ENCODE measurements at regions not wholly inside any gene's neighbourhood (a gene's known extent, or its start where the extent isn't known, plus 50 kb on each side); places are given as distances from the start of the nearest gene placed in this dataset.

- no peaks in the 10 kb centered on the region for H3K27me3 ChIP-seq (ENCODE audit: insufficient read depth, low read length)
- no peak overlapping the region for H3K4me2 ChIP-seq (ENCODE audit: low read length)
- H3F3A ChIP-seq (ENCODE audit: insufficient read depth, low read length) = no peaks in the 10 kb centered on the region
Observed at GRCh38 chr10:28236591-28236990, 66.3 kb downstream of the MPP7 start.

GRCh38 chr10:28220811-28221210 is 82.1 kb downstream of the MPP7 start:
- no peaks in the 10 kb centered on the region for H3K27me3 ChIP-seq (ENCODE audit: insufficient read depth, low read length)
- no peak overlapping the region for H3K27ac ChIP-seq (ENCODE audit: low read depth, low read length, poor library complexity, severe bottlenecking)
- no peak overlapping the region for H3K4me2 ChIP-seq (ENCODE audit: low read length)
- no peaks in the 10 kb centered on the region for H3K9me2 ChIP-seq (ENCODE audit: low read depth, low read length)
- no peaks in the 10 kb centered on the region for H3K9me3 ChIP-seq (ENCODE audit: low read length)
- no peaks in the 10 kb centered on the region for H3K4me1 ChIP-seq (ENCODE audit: insufficient read depth, low read length, severe bottlenecking)
- no peak overlapping the region for H3K4me3 ChIP-seq (ENCODE audit: low read depth, low read length, poor library complexity, severe bottlenecking)
- H3K36me3 ChIP-seq (ENCODE audit: insufficient read depth, low read length) = no peaks in the 10 kb centered on the region
- no peak overlapping the region for H2AFZ ChIP-seq (ENCODE audit: low read length)
- no peaks in the 10 kb centered on the region for H3K79me2 ChIP-seq (ENCODE audit: insufficient read depth, low read length)
- TF ChIP-seq, protein P1, sequence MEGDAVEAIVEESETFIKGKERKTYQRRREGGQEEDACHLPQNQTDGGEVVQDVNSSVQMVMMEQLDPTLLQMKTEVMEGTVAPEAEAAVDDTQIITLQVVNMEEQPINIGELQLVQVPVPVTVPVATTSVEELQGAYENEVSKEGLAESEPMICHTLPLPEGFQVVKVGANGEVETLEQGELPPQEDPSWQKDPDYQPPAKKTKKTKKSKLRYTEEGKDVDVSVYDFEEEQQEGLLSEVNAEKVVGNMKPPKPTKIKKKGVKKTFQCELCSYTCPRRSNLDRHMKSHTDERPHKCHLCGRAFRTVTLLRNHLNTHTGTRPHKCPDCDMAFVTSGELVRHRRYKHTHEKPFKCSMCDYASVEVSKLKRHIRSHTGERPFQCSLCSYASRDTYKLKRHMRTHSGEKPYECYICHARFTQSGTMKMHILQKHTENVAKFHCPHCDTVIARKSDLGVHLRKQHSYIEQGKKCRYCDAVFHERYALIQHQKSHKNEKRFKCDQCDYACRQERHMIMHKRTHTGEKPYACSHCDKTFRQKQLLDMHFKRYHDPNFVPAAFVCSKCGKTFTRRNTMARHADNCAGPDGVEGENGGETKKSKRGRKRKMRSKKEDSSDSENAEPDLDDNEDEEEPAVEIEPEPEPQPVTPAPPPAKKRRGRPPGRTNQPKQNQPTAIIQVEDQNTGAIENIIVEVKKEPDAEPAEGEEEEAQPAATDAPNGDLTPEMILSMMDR (IDR thresholded peaks at IDR 0.05; ENCODE audit: low read length) = no peak
- TF ChIP-seq EZH2 (IDR thresholded peaks at IDR 0.05; ENCODE audit: borderline replicate concordance, low read length) = no peak
- H3K9ac ChIP-seq (ENCODE audit: low read length) = no peak overlapping the region
- no peaks in the 10 kb centered on the region for H4K20me1 ChIP-seq (ENCODE audit: insufficient read depth, low read length)
- H3F3A ChIP-seq (ENCODE audit: insufficient read depth, low read length) = no peaks in the 10 kb centered on the region

More at GRCh38 chr10:28236591-28236990, 66.3 kb downstream of the MPP7 start:
- H3K9ac ChIP-seq (ENCODE audit: low read length) = no peak overlapping the region
- no peaks in the 10 kb centered on the region for H3K9me3 ChIP-seq (ENCODE audit: low read length)
- TF ChIP-seq EZH2 (IDR thresholded peaks at IDR 0.05; ENCODE audit: borderline replicate concordance, low read length) = no peak
- TF ChIP-seq, protein P1 (IDR thresholded peaks at IDR 0.05; ENCODE audit: low read length) = no peak
- H3K9me2 ChIP-seq (ENCODE audit: low read depth, low read length) = no peaks in the 10 kb centered on the region
- no peaks in the 10 kb centered on the region for H3K4me1 ChIP-seq (ENCODE audit: insufficient read depth, low read length, severe bottlenecking)
- no peak overlapping the region for H2AFZ ChIP-seq (ENCODE audit: low read length)
- H3K27ac ChIP-seq (ENCODE audit: low read depth, low read length, poor library complexity, severe bottlenecking) = no peak overlapping the region
- H3K79me2 ChIP-seq (ENCODE audit: insufficient read depth, low read length) = no peaks in the 10 kb centered on the region
- no peaks in the 10 kb centered on the region for H3K36me3 ChIP-seq (ENCODE audit: insufficient read depth, low read length)
- H3K4me3 ChIP-seq (ENCODE audit: low read depth, low read length, poor library complexity, severe bottlenecking) = no peak overlapping the region
- no peaks in the 10 kb centered on the region for H4K20me1 ChIP-seq (ENCODE audit: insufficient read depth, low read length)

DNA sequence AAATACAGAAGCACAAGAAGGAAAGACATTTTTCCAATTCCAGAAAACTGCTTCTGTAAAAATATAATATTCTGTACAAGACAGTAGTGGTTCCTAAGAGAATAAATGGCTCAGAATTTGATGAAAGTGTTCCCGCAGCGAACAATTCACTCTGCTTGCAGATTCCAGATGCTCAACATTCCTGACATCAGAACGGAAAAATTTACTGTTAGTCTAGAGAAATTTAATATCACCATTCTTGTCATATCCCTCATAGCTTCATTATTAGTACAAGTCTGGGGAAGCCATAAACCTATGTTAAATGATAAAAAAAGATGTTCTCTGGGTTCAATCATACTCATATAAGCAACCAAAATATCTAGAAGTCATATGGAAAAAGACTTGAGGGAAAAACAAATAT is 83.6 kb downstream of the MPP7 start:
- TF ChIP-seq, protein P1 (IDR thresholded peaks at IDR 0.05; ENCODE audit: low read length) = no peak
- TF ChIP-seq EZH2 (IDR thresholded peaks at IDR 0.05; ENCODE audit: borderline replicate concordance, low read length) = no peak
- Histone ChIP-seq H3K4me1 (ENCODE audit: insufficient read depth, low read length, severe bottlenecking) (no peaks in the 10 kb centered on the region), H3K4me2 (ENCODE audit: low read length) (no peak overlapping the region)

More for the DNA sequence above, 83.6 kb downstream of the MPP7 start:
- H2AFZ ChIP-seq (ENCODE audit: low read length) = no peak overlapping the region
- H3K4me3 ChIP-seq (ENCODE audit: low read depth, low read length, poor library complexity, severe bottlenecking) = no peak overlapping the region
- no peaks in the 10 kb centered on the region for H3K9me2 ChIP-seq (ENCODE audit: low read depth, low read length)
- no peak overlapping the region for H3K9ac ChIP-seq (ENCODE audit: low read length)
- H3K9me3 ChIP-seq (ENCODE audit: low read length) = no peaks in the 10 kb centered on the region
- H4K20me1 ChIP-seq (ENCODE audit: insufficient read depth, low read length) = no peaks in the 10 kb centered on the region
- H3K27me3 ChIP-seq (ENCODE audit: insufficient read depth, low read length) = no peaks in the 10 kb centered on the region
- no peaks in the 10 kb centered on the region for H3F3A ChIP-seq (ENCODE audit: insufficient read depth, low read length)
- H3K36me3 ChIP-seq (ENCODE audit: insufficient read depth, low read length) = no peaks in the 10 kb centered on the region
- no peak overlapping the region for H3K27ac ChIP-seq (ENCODE audit: low read depth, low read length, poor library complexity, severe bottlenecking)
- no peaks in the 10 kb centered on the region for H3K79me2 ChIP-seq (ENCODE audit: insufficient read depth, low read length)

All from OCI-LY1 (cell line).